OCI-LY7 (cell line): ENCODE measurements at regions not wholly inside any gene's neighbourhood (a gene's known extent, or its start where the extent isn't known, plus 50 kb on each side); places are given as distances from the start of the nearest gene placed in this dataset.

Experiments
- BruUV-seq: library from RNA; stranded (reverse); fragments of 400-500 nt; replicated peaks from 2 replicates; lab custom pipeline; 2021; lab: Mats Ljungman, UMichigan
- CTCF ChIA-PET: fragments of 300-600 bp; sonication (Branson Sonifier 250); formaldehyde crosslinking; loops from one replicate; lab custom pipeline; 2022; ENCODE audit warnings: antibody characterized with exemption; ENCODE audit not compliant: unreplicated experiment; lab: Charles Lee
- POLR2A ChIA-PET: fragments of 300-600 bp; sonication (Branson Sonifier 250); formaldehyde crosslinking; loops from one replicate; lab custom pipeline; 2022; ENCODE audit warnings: antibody characterized with exemption; lab: Charles Lee
- DNase-seq: peaks from one replicate; pipeline ENCODE4 v3.0.0-alpha.2; 2015; ENCODE audit warnings: low spot score
- H2AFZ ChIP-seq: fragments of 200-600 bp; sonication (generic), shearing (Covaris generic); 2 replicates; pipeline ENCODE4 v1.6.1; 2014; ENCODE audit warnings: mild to moderate bottlenecking, antibody characterized with exemption, low read length, moderate library complexity
- H3K27ac ChIP-seq: fragments of 200-600 bp; sonication (generic); 2 replicates; pipeline ENCODE4 v1.5.1; 2014; ENCODE audit warnings: mixed run types, low read depth, mild to moderate bottlenecking, moderate library complexity, low read length, inconsistent platforms; ENCODE audit not compliant: poor library complexity, severe bottlenecking
- H3K36me3 ChIP-seq: fragments of 200-600 bp; sonication (generic); 2 replicates; pipeline ENCODE4 v1.6.1; 2014; ENCODE audit warnings: mild to moderate bottlenecking, antibody characterized with exemption, low read length, moderate library complexity, mixed read lengths; ENCODE audit not compliant: insufficient read depth
- H3K4me1 ChIP-seq: fragments of 200-600 bp; sonication (generic); 2 replicates; pipeline ENCODE4 v1.5.1; 2014; ENCODE audit warnings: mild to moderate bottlenecking, low read length; ENCODE audit not compliant: insufficient read depth, poor library complexity, severe bottlenecking
- H3K4me2 ChIP-seq: fragments of 200-600 bp; sonication (generic); 2 replicates; pipeline ENCODE4 v1.6.1; 2014; ENCODE audit warnings: mild to moderate bottlenecking, low read length
- H3K4me3 ChIP-seq: fragments of 200-600 bp; sonication (generic); 2 replicates; pipeline ENCODE4 v1.5.1; 2014; ENCODE audit warnings: mild to moderate bottlenecking, low read depth, low read length; ENCODE audit not compliant: poor library complexity, severe bottlenecking
- H3K79me2 ChIP-seq: fragments of 200-600 bp; sonication (generic); 2 replicates; pipeline ENCODE4 v1.6.1; 2016; ENCODE audit warnings: low read depth, mild to moderate bottlenecking, low read length, moderate library complexity, mixed read lengths; ENCODE audit not compliant: insufficient read depth
- H3K9me2 ChIP-seq: fragments of 200-600 bp; sonication (generic); 2 replicates; pipeline ENCODE4 v1.6.1; 2016; ENCODE audit warnings: mild to moderate bottlenecking, low read length, mixed read lengths; ENCODE audit not compliant: insufficient read depth
- H3K9me3 ChIP-seq: fragments of 200-600 bp; sonication (generic); 2 replicates; pipeline ENCODE4 v1.6.1; 2014; ENCODE audit warnings: mild to moderate bottlenecking, mixed run types, low read length, mixed read lengths
- H4K20me1 ChIP-seq: fragments of 200-600 bp; sonication (generic); 2 replicates; pipeline ENCODE4 v1.6.1; 2014; ENCODE audit warnings: mild to moderate bottlenecking, antibody characterized with exemption, low read length, moderate library complexity, mixed read lengths; ENCODE audit not compliant: insufficient read depth
- CTCF ChIP-seq: fragments of 200-600 bp; sonication (generic); conservative IDR thresholded peaks from 2 replicates; pipeline ENCODE4 v1.5.1; 2014; ENCODE audit warnings: mild to moderate bottlenecking, antibody characterized with exemption, low read length, moderate library complexity, mixed read lengths
- EZH2phosphoT487 ChIP-seq: fragments of 200-600 bp; sonication (generic); IDR thresholded peaks from 2 replicates; pipeline ENCODE4 v1.6.1; 2018; ENCODE audit warnings: low read depth, borderline replicate concordance, mild to moderate bottlenecking, mixed run types, antibody characterized with exemption, low read length, moderate library complexity, mixed read lengths
- intact Hi-C: fragments of 100-400 bp; cut with micrococcal nuclease; formaldehyde crosslinking; loops from one replicate; pipeline ENCODE4 v1.10.0; 2022; ENCODE audit not compliant: unreplicated experiment

GRCh38 chr16:64892835-64893785, 228.8 kb downstream of the CDH11 start:
- CTCF ChIA-PET, result no interaction called here
- Histone ChIP-seq H3K4me1 (peaks cover 18% of the 10 kb centered on the region), H3K27ac (no peak overlapping the region), H4K20me1 (no peaks in the 10 kb centered on the region), H3K9me3 (no peaks in the 10 kb centered on the region), H3K4me3 (no peak overlapping the region), H3K4me2 (peak overlapping the region; percentile 15), H2AFZ (peak overlapping the region; percentile 35; the same call in 1 of the 2 replicates), H3K9me2 (no peaks in the 10 kb centered on the region), H3K79me2 (no peaks in the 10 kb centered on the region), H3K36me3 (no peaks in the 10 kb centered on the region)
- BruUV-seq, result no TSS peak
- no peak for DNase-seq
- POLR2A ChIA-PET, result interaction anchor here (0.6 kb wide), 1 partner anchor 59 kb away, joined by 4 read pairs; no protein-coding TSS in a partner anchor
- no peak for TF ChIP-seq CTCF
- TF ChIP-seq EZH2phosphoT487, result no peak
- intact Hi-C loops, result no loop called here

- BruUV-seq, result no TSS peak
- Histone ChIP-seq H3K4me1 (peaks cover 4% of the 10 kb centered on the region), H3K79me2 (no peaks in the 10 kb centered on the region), H3K9me2 (no peaks in the 10 kb centered on the region), H3K4me2 (no peak overlapping the region), H3K36me3 (no peaks in the 10 kb centered on the region), H2AFZ (no peak overlapping the region), H3K27ac (no peak overlapping the region), H3K9me3 (no peaks in the 10 kb centered on the region), H4K20me1 (no peaks in the 10 kb centered on the region), H3K4me3 (no peak overlapping the region)
- intact Hi-C loops, result no loop called here
- TF ChIP-seq EZH2phosphoT487, result no peak
- no peak for TF ChIP-seq CTCF
- POLR2A ChIA-PET, result interaction anchor here (0.7 kb wide), 1 partner anchor 312 kb away, joined by 4 read pairs; no protein-coding TSS in a partner anchor
- CTCF ChIA-PET, result no interaction called here
- no peak for DNase-seq
Observed at GRCh38 chr16:64889446-64889845, 232.4 kb downstream of the CDH11 start.

- Histone ChIP-seq H3K9me2 (no peaks in the 10 kb centered on the region), H3K4me3 (no peak overlapping the region), H3K27ac (no peak overlapping the region), H4K20me1 (no peaks in the 10 kb centered on the region), H3K4me1 (no peaks in the 10 kb centered on the region), H3K79me2 (no peaks in the 10 kb centered on the region), H2AFZ (no peak overlapping the region), H3K36me3 (no peaks in the 10 kb centered on the region), H3K9me3 (no peaks in the 10 kb centered on the region), H3K4me2 (no peak overlapping the region)
- POLR2A ChIA-PET, result no interaction called here
- no TSS peak for BruUV-seq
- intact Hi-C loops, result no loop called here
- no peak for TF ChIP-seq EZH2phosphoT487
- no peak for TF ChIP-seq CTCF
- CTCF ChIA-PET, result no interaction called here
- DNase-seq, result no peak
Observed at GRCh38 chr16:64887651-64888050, 234.2 kb downstream of the CDH11 start.
